MM.1S (cell line): ENCODE measurements at regions not wholly inside any gene's neighbourhood (a gene's known extent, or its start where the extent isn't known, plus 50 kb on each side); places are given as distances from the start of the nearest gene placed in this dataset.
A peak's percentile ranks its signal among the peaks of the same experiment; 100 is the strongest.
"Not testable (repeated sequence)": the region's sequence is repeated elsewhere in the genome, so short reads cannot be mapped to it uniquely, and the experiment has no call there.

ENCODE experiments used
- DNase-seq: peaks from one replicate; pipeline ENCODE4 v3.0.0-alpha.2; 2015
- H2AFZ ChIP-seq: fragments of 300-600 bp; sonication (generic); 2 replicates; pipeline ENCODE4 v1.6.0; 2016; ENCODE audit warnings: antibody characterized with exemption, low read length
- H3F3A ChIP-seq: fragments of 300-600 bp; sonication (generic); 2 replicates; pipeline ENCODE4 v1.6.1; 2016; ENCODE audit warnings: mild to moderate bottlenecking, antibody characterized with exemption, low read length, moderate library complexity, mixed read lengths; ENCODE audit not compliant: insufficient read depth
- H3K27ac ChIP-seq: fragments of 300-600 bp; sonication (generic); 2 replicates; pipeline ENCODE4 v1.5.1; 2016; ENCODE audit warnings: mild to moderate bottlenecking, low read length
- H3K27me3 ChIP-seq: fragments of 300-600 bp; sonication (generic); replicated peaks from 2 replicates; pipeline ENCODE4 v1.6.0; 2016; ENCODE audit warnings: low read length; ENCODE audit not compliant: insufficient read depth
- H3K36me3 ChIP-seq: fragments of 300-600 bp; sonication (generic); replicated peaks from 2 replicates; pipeline ENCODE4 v1.6.1; 2016; ENCODE audit warnings: mild to moderate bottlenecking, low read length, mixed read lengths; ENCODE audit not compliant: insufficient read depth
- H3K4me1 ChIP-seq: fragments of 300-600 bp; sonication (generic); 2 replicates; pipeline ENCODE4 v1.6.1; 2016; ENCODE audit warnings: low read length, mixed read lengths
- H3K4me2 ChIP-seq: fragments of 300-600 bp; sonication (generic); 2 replicates; pipeline ENCODE4 v1.6.0; 2016; ENCODE audit warnings: low read depth, low read length
- H3K4me3 ChIP-seq: fragments of 300-600 bp; sonication (generic); 2 replicates; pipeline ENCODE4 v1.5.1; 2016; ENCODE audit warnings: low read length, mixed read lengths
- H3K79me2 ChIP-seq: fragments of 300-600 bp; sonication (generic); 2 replicates; pipeline ENCODE4 v1.6.1; 2016; ENCODE audit warnings: mixed run types, low read length, mixed read lengths
- H3K9ac ChIP-seq: fragments of 300-600 bp; sonication (generic); 2 replicates; pipeline ENCODE4 v1.6.1; 2016; ENCODE audit warnings: low read length, mixed read lengths
- H3K9me2 ChIP-seq: fragments of 300-600 bp; sonication (generic); replicated peaks from 2 replicates; pipeline ENCODE4 v1.6.1; 2016; ENCODE audit warnings: mild to moderate bottlenecking, low read length, mixed read lengths; ENCODE audit not compliant: insufficient read depth
- H3K9me3 ChIP-seq: fragments of 300-600 bp; sonication (generic); replicated peaks from 2 replicates; pipeline ENCODE4 v1.6.1; 2016; ENCODE audit warnings: mild to moderate bottlenecking, low read length, mixed read lengths; ENCODE audit not compliant: insufficient read depth
- H4K20me1 ChIP-seq: fragments of 300-600 bp; sonication (generic); 2 replicates; pipeline ENCODE4 v1.6.1; 2016; ENCODE audit warnings: mild to moderate bottlenecking, low read length, moderate library complexity, mixed read lengths; ENCODE audit not compliant: insufficient read depth

DNA sequence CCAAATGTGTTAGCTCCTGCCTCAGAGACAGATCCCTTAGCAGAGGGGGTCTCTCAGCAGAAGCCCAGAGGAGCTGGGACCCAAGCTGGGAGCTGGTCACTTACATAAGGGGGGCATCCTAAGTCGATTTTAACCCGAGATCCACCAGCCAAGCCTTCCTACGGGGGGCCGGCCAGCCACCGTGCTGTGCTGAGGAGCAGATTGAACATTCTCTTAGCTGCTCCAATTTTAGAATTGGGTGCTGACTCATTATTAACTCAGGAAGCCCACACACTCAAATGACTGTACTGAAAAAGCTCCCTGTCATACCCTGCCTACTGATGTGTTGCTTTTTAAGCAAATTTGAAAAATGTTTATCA lies 373.0 kb downstream of the BCL2L11 start:
- Histone ChIP-seq H3K79me2 (peaks cover 41% of the 10 kb centered on the region), H3K4me2 (peak overlapping the region; percentile 35; the same call in 1 of the 2 replicates), H3K9ac (peak overlapping the region; percentile 93), H3K4me3 (peak overlapping the region; percentile 75), H3K27ac (peak overlapping the region; percentile 89)
- not testable (repeated sequence) for H3K9me2 ChIP-seq, H3K9me3 ChIP-seq, H3F3A ChIP-seq, H2AFZ ChIP-seq, H4K20me1 ChIP-seq, H3K36me3 ChIP-seq, H3K4me1 ChIP-seq, H3K27me3 ChIP-seq
- DNase-seq, result peak; percentile 41

DNA sequence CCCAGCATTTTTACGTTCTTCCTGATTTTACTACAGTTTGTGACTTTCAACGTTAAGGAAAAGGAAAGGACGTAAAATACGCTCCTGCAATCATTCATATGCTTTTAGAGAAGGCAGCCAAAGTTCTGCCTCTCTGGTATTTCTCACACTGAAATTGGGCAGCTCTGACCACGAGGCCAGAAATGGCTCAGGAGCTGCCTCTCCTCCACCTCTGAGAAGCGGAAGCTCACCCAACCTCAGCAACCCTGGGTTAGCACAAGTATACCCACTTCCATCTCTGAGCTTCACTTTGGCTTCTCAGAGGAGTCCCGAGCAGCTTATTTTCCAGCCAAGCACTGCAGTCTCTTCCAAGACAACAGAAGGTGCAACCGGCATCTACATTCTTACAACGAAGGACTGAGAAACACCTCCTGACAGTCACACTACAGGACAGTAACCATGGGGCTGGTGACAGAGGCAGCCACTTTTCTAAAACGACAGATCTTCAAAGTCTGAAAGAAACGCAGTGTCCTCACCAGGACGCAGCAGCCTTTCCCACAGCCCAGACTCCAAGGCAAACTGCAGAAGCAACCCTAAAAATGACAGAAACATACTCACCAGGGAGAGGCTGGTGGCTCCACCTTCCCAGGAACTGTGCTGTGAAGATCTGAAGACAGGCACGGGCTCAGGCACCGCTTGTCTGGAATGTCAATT lies 373.7 kb downstream of the BCL2L11 start:
- not testable (repeated sequence) for H3K4me1 ChIP-seq, H2AFZ ChIP-seq, DNase-seq, H3K9me3 ChIP-seq, H3F3A ChIP-seq, H3K27me3 ChIP-seq, H4K20me1 ChIP-seq, H3K36me3 ChIP-seq, H3K4me2 ChIP-seq, H3K9me2 ChIP-seq
- peak overlapping the region; percentile 60 for H3K4me3 ChIP-seq
- H3K9ac ChIP-seq, result peak overlapping the region; percentile 75
- peak overlapping the region; percentile 89; the same call in 1 of the 2 replicates for H3K27ac ChIP-seq
- H3K79me2 ChIP-seq, result peaks cover 39% of the 10 kb centered on the region

DNA sequence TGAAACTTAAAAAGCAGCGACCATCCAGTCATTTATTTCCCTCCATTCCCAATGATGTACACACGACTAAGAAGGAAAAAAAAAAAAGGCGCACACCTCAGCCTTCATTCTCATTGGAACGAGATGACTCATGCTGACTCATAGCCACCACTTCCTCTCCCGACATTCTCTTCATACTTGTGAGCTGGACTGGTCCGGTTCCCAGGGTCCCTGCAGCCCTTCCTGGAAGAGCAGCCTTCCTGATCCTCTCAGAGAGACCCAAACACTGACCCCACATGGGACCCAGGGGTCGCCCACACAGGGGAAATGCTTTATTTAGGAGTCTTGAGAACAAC lies 374.2 kb downstream of the BCL2L11 start:
- H3K4me2 ChIP-seq, H3K4me1 ChIP-seq, DNase-seq, H3K9me2 ChIP-seq, H2AFZ ChIP-seq, H3F3A ChIP-seq, H3K36me3 ChIP-seq, H3K9me3 ChIP-seq, H4K20me1 ChIP-seq, H3K27me3 ChIP-seq: not testable (repeated sequence)
- Histone ChIP-seq H3K4me3 (peak overlapping the region; percentile 60), H3K79me2 (peaks cover 35% of the 10 kb centered on the region), H3K27ac (peak overlapping the region; percentile 89; the same call in 1 of the 2 replicates), H3K9ac (peak overlapping the region; percentile 75; the same call in 1 of the 2 replicates)

DNA sequence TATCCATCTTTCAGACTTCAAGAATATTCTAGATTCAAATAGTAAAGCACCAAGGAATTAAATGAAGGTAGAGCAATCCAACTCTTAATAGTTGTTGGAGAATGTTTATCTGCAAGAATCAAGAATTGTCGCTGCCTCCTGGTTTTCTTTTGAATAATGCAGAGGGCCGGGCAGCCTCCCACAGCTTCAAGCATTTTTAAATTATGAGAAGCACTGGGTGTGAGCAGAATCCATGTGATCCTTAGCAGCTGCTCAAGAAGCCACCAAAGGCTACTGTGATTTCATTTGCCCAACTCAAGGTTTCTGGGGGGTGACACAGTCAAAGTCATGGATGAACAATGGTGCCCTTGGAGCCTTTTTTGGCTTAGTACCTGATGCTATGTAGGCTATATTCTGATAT lies 374.9 kb downstream of the BCL2L11 start:
- not testable (repeated sequence) for H3K27ac ChIP-seq, H3K36me3 ChIP-seq, H2AFZ ChIP-seq, H3K4me1 ChIP-seq, H3K4me3 ChIP-seq, H3K9ac ChIP-seq, H3K9me2 ChIP-seq, DNase-seq, H3K27me3 ChIP-seq, H3F3A ChIP-seq, H3K9me3 ChIP-seq, H3K4me2 ChIP-seq, H4K20me1 ChIP-seq
- H3K79me2 ChIP-seq, result peaks cover 29% of the 10 kb centered on the region

DNA sequence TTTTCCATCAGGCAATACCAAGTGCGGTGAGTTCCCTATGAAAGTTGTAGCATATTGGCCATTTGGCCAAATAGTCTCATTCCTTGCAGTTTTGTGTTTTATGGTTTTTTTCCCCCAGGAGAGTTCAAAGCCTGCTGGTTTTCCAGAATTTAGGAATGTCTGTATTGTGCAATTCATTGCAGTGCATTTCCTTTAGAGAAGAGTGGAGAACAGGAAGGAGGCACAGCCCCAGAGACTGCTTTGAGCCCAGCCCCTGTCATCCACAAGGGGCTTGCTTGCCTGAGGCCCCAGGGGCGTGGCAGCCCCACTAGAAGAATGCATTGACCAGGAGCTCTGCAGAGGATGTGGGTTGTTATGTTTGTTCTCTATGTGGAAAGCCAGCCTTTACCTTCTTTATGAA lies 375.5 kb downstream of the BCL2L11 start:
- not testable (repeated sequence) for H3K36me3 ChIP-seq, H3K27me3 ChIP-seq, H3K4me1 ChIP-seq, H3K9me2 ChIP-seq, H2AFZ ChIP-seq, H3F3A ChIP-seq, H3K9ac ChIP-seq, H3K9me3 ChIP-seq, H4K20me1 ChIP-seq, DNase-seq, H3K4me2 ChIP-seq, H3K27ac ChIP-seq, H3K4me3 ChIP-seq
- H3K79me2 ChIP-seq, result peaks cover 25% of the 10 kb centered on the region

DNA sequence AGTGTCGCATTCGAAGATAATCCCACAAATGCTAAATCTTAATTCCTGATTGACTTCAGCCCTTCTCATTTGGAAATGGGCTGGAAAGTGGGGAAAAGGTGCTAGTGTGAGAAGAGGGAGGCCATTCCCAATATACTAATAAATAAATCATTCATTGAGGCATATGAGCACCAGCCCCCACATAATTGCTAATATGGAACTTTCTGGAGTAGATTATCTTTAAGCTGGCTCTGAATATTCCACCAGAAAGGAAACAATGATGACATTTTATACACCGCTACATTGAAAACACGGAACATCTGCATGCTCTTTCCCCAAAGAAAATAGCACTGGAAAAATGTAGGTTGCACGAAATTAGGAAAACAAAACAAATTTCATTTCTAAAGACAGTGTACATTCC lies 376.1 kb downstream of the BCL2L11 start:
- not testable (repeated sequence) for H3K27ac ChIP-seq, H3K9me2 ChIP-seq, DNase-seq, H3K9me3 ChIP-seq, H3K4me1 ChIP-seq, H3K4me3 ChIP-seq, H3F3A ChIP-seq, H3K4me2 ChIP-seq, H3K36me3 ChIP-seq, H2AFZ ChIP-seq, H3K9ac ChIP-seq, H3K27me3 ChIP-seq, H4K20me1 ChIP-seq
- H3K79me2 ChIP-seq, result peaks cover 20% of the 10 kb centered on the region

DNA sequence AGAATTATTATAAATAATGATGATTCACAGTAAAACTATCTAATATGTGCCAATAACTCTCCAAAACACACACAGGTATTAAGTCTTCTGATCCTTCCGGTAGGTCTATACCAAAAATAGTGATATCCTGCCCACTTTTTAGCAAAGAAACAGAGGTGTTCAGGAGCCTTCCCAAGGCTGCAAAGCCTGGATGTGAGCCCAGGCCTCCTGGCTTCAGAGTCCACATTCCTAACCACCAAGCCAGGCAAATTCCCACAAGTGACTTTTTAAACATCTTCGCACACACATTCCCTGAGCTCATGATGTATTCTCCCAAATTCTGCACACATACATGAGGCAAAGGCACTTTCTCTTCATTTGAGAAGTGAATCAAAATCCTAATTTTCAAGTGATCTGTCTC lies 376.6 kb downstream of the BCL2L11 start:
- DNase-seq, H3K4me2 ChIP-seq, H4K20me1 ChIP-seq, H2AFZ ChIP-seq, H3K27me3 ChIP-seq, H3K9ac ChIP-seq, H3K4me1 ChIP-seq, H3K9me2 ChIP-seq, H3K27ac ChIP-seq, H3K36me3 ChIP-seq, H3F3A ChIP-seq, H3K9me3 ChIP-seq, H3K4me3 ChIP-seq: not testable (repeated sequence)
- peaks cover 16% of the 10 kb centered on the region for H3K79me2 ChIP-seq

DNA sequence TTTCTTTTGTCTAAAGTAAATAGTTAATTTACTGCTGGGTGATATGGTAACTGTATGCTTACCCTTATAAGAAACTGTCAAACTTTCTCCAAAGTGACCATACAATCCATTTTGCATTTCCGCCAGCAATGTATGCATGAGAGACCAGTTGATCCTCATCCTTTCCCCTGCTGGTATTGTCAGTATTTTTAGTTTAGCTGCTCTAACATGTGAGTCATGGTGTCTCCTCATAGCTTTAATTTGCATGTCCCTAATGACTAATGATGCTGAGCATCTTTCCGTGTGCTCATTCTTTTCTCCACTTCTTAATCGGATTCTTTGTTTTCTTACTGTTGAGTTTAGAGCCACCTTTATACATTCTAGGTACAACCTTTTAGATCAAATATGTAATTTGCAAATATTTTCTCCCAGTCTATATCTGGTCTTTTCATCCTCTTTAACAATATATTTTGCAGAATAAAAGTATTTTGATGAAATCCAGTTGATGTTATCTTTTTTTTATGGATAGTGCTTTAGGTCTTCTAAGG lies 379.9 kb downstream of the BCL2L11 start:
- H3K9me3 ChIP-seq, H3K9me2 ChIP-seq, H4K20me1 ChIP-seq, H3K4me1 ChIP-seq, H3K27ac ChIP-seq, DNase-seq, H2AFZ ChIP-seq, H3K79me2 ChIP-seq, H3K9ac ChIP-seq, H3K36me3 ChIP-seq, H3K4me2 ChIP-seq, H3F3A ChIP-seq, H3K4me3 ChIP-seq, H3K27me3 ChIP-seq: not testable (repeated sequence)
